ENCODE measurements at regions not wholly inside any gene's neighbourhood (a gene's known extent, or its start where the extent isn't known, plus 50 kb on each side); places are given as distances from the start of the nearest gene placed in this dataset.

DNA sequence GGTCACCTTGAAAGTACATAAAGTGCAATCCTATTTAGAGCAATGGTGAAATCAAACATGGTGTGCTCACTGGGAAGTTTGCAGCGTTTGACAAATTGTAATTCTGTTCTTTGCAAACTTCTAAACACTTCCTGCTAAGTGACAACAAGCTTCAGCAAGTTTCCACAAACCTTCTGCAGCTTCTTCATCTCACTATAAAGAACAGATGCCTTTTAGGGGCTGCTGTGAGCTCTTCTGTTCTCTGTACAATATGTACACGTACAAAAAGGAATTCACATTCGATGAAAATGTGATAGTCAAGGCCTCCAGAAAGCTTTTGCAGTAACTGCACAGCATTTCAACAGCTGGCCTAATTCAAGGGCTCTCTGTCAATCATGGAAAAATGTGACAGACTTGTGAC is 543.1 kb downstream of the CETN3 start:
- no peak for DNase-seq (ENCODE audit: low read depth)
- H3K4me3 ChIP-seq (ENCODE audit: control insufficient read depth, low read depth, low read length): no peak overlapping the region
- TF ChIP-seq, protein P1, sequence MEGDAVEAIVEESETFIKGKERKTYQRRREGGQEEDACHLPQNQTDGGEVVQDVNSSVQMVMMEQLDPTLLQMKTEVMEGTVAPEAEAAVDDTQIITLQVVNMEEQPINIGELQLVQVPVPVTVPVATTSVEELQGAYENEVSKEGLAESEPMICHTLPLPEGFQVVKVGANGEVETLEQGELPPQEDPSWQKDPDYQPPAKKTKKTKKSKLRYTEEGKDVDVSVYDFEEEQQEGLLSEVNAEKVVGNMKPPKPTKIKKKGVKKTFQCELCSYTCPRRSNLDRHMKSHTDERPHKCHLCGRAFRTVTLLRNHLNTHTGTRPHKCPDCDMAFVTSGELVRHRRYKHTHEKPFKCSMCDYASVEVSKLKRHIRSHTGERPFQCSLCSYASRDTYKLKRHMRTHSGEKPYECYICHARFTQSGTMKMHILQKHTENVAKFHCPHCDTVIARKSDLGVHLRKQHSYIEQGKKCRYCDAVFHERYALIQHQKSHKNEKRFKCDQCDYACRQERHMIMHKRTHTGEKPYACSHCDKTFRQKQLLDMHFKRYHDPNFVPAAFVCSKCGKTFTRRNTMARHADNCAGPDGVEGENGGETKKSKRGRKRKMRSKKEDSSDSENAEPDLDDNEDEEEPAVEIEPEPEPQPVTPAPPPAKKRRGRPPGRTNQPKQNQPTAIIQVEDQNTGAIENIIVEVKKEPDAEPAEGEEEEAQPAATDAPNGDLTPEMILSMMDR (IDR thresholded peaks at IDR 0.05; ENCODE audit: control insufficient read depth, insufficient read depth, low read depth, low read length, missing control alignments): no peak

- H3K4me3 ChIP-seq (ENCODE audit: control insufficient read depth, low read depth, low read length): no peak overlapping the region
- no peak for DNase-seq (ENCODE audit: low read depth)
- TF ChIP-seq, protein P1 (IDR thresholded peaks at IDR 0.05; ENCODE audit: control insufficient read depth, insufficient read depth, low read depth, low read length, missing control alignments): no peak
These were observed 544.6 kb downstream of the CETN3 start for GRCh38 chr5:89864941-89865340.

- TF ChIP-seq, protein P1 (IDR thresholded peaks at IDR 0.05; ENCODE audit: control insufficient read depth, insufficient read depth, low read depth, low read length, missing control alignments): no peak
- DNase-seq (ENCODE audit: low read depth): no peak
- no peak overlapping the region for H3K4me3 ChIP-seq (ENCODE audit: control insufficient read depth, low read depth, low read length)
These were observed 551.8 kb downstream of the CETN3 start for GRCh38 chr5:89857790-89858189.

GRCh38 chr5:89855417-89855816 is 554.1 kb downstream of the CETN3 start:
- TF ChIP-seq, protein P1 (IDR thresholded peaks at IDR 0.05; ENCODE audit: control insufficient read depth, insufficient read depth, low read depth, low read length, missing control alignments): no peak
- no peak overlapping the region for H3K4me3 ChIP-seq (ENCODE audit: control insufficient read depth, low read depth, low read length)
- no peak for DNase-seq (ENCODE audit: low read depth)

- TF ChIP-seq, protein P1 (IDR thresholded peaks at IDR 0.05; ENCODE audit: control insufficient read depth, insufficient read depth, low read depth, low read length, missing control alignments): no peak
- no peak for DNase-seq (ENCODE audit: low read depth)
- H3K4me3 ChIP-seq (ENCODE audit: control insufficient read depth, low read depth, low read length): no peak overlapping the region
These were observed 557.6 kb downstream of the CETN3 start for GRCh38 chr5:89851911-89852310.

DNA sequence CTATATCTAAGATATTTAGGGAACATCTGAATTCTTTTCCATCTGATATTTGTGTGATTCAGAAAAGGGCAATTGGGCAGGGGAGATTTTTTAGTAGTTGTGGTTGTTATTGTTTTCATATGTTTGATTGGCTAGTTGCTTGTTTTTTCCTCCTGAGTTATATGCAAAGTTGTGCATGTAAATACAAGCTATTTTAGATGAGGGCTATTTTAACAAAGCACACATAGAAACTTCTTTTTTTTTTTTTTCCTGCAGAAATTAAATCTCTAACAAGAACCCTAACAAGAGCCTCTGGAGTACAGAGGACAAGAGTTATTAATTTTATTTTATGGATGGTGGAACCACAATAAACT is 559.1 kb downstream of the CETN3 start:
- H3K4me3 ChIP-seq (ENCODE audit: control insufficient read depth, low read depth, low read length): no peak overlapping the region
- no peak for DNase-seq (ENCODE audit: low read depth)
- TF ChIP-seq, protein P1 (IDR thresholded peaks at IDR 0.05; ENCODE audit: control insufficient read depth, insufficient read depth, low read depth, low read length, missing control alignments): no peak

Data from AG09309 (cell line).